Activated B cell treated with CpG ODN at 0.5 μM for 24 hours (primary cell): ENCODE measurements at regions not wholly inside any gene's neighbourhood (a gene's known extent, or its start where the extent isn't known, plus 50 kb on each side); places are given as distances from the start of the nearest gene placed in this dataset.

Experiments
- ATAC-seq: fragments of 200-7000 bp; cut with Tn5 transposase; one replicate; pipeline ENCODE4 v1.10.0; 2021; ENCODE audit warnings: low read depth, mild to moderate bottlenecking, moderate library complexity
- CTCF ChIA-PET: fragments of 350-600 bp; sonication (Branson Sonifier 250); formaldehyde crosslinking; loops from one replicate; lab custom pipeline; 2021; ENCODE audit warnings: antibody characterized with exemption; lab: Charles Lee
- POLR2A ChIA-PET: fragments of 350-600 bp; sonication (Branson Sonifier 250); formaldehyde crosslinking; loops from one replicate; lab custom pipeline; 2021; ENCODE audit warnings: antibody characterized with exemption; lab: Charles Lee
- DNase-seq: peaks from one replicate; pipeline ENCODE4 v3.0.0; 2022
- H3K27ac Mint-ChIP-seq: one replicate; pipeline ENCODE4 v1.8.0; 2020; ENCODE audit warnings: mixed read lengths
- H3K27me3 Mint-ChIP-seq: one replicate; pipeline ENCODE4 v1.8.0; 2021; ENCODE audit warnings: mixed read lengths
- H3K36me3 Mint-ChIP-seq: one replicate; pipeline ENCODE4 v1.8.0; 2021; ENCODE audit warnings: low read depth, mixed read lengths
- H3K4me1 Mint-ChIP-seq: one replicate; pipeline ENCODE4 v1.8.0; 2021; ENCODE audit warnings: mixed read lengths
- H3K4me3 Mint-ChIP-seq: one replicate; pipeline ENCODE4 v1.8.0; 2020; ENCODE audit warnings: mild to moderate bottlenecking, mixed read lengths
- H3K9me3 Mint-ChIP-seq: one replicate; pipeline ENCODE4 v1.8.0; 2020; ENCODE audit warnings: mixed read lengths
- CTCF ChIP-seq: fragments of 200-600 bp; IDR thresholded peaks from one replicate; pipeline ENCODE4 v1.8.0; 2022; ENCODE audit warnings: antibody characterized with exemption, mild to moderate bottlenecking
- intact Hi-C: fragments of 100-400 bp; cut with micrococcal nuclease; formaldehyde crosslinking; loops from one replicate; pipeline ENCODE4 v1.15.1; 2024

- ATAC-seq, result peak; percentile 34
- Mint-ChIP-seq H3K4me1 (no peaks in the 10 kb centered on the region), H3K4me3 (no peak overlapping the region), H3K36me3 (no peaks in the 10 kb centered on the region), H3K27me3 (peaks cover 46% of the 10 kb centered on the region), H3K27ac (no peak overlapping the region), H3K9me3 (no peaks in the 10 kb centered on the region)
- ChIA-PET POLR2A (no interaction called here), CTCF (interaction anchor here (0.6 to 1.0 kb wide), 3 partner anchors 16 to 137 kb away, joined by 3 read pairs; no protein-coding TSS in a partner anchor)
- intact Hi-C loops, result loop anchor here (5.0 kb wide), 2 partner anchors 37 to 172 kb away; no protein-coding TSS in a partner anchor
- no peak for DNase-seq
- peak; percentile 18 for TF ChIP-seq CTCF
Observed at GRCh38 chr14:22084393-22085281, 411.0 kb upstream of the OR4E1 start.

- ChIA-PET POLR2A (no interaction called here), CTCF (no interaction called here)
- no peaks in the 10 kb centered on the region for H3K4me1 Mint-ChIP-seq
- no peaks in the 10 kb centered on the region for H3K9me3 Mint-ChIP-seq
- no peak for TF ChIP-seq CTCF
- no peaks in the 10 kb centered on the region for H3K36me3 Mint-ChIP-seq
- peaks cover 47% of the 10 kb centered on the region for H3K27me3 Mint-ChIP-seq
- no peak for DNase-seq
- ATAC-seq, result no peak
- intact Hi-C loops, result loop anchor here (5.0 kb wide), 2 partner anchors 34 to 169 kb away; no protein-coding TSS in a partner anchor
- no peak overlapping the region for H3K27ac Mint-ChIP-seq
- no peak overlapping the region for H3K4me3 Mint-ChIP-seq
Observed at GRCh38 chr14:22081337-22081736, 407.7 kb upstream of the OR4E1 start.

GRCh38 chr14:22079766-22080165 is 406.1 kb upstream of the OR4E1 start:
- ChIA-PET POLR2A (no interaction called here), CTCF (no interaction called here)
- H3K27ac Mint-ChIP-seq, result no peak overlapping the region
- intact Hi-C loops, result loop anchor here (5.0 to 10.0 kb wide), 3 partner anchors 32 to 775 kb away; no protein-coding TSS in a partner anchor
- no peaks in the 10 kb centered on the region for H3K36me3 Mint-ChIP-seq
- peaks cover 51% of the 10 kb centered on the region for H3K27me3 Mint-ChIP-seq
- no peak overlapping the region for H3K4me3 Mint-ChIP-seq
- DNase-seq (no peak), ATAC-seq (no peak)
- no peaks in the 10 kb centered on the region for H3K4me1 Mint-ChIP-seq
- H3K9me3 Mint-ChIP-seq, result no peaks in the 10 kb centered on the region
- TF ChIP-seq CTCF, result no peak

GRCh38 chr14:22073801-22074200 is 400.2 kb upstream of the OR4E1 start:
- no peak for DNase-seq
- H3K27ac Mint-ChIP-seq, result no peak overlapping the region

More at GRCh38 chr14:22073801-22074200, 400.2 kb upstream of the OR4E1 start:
- Mint-ChIP-seq H3K4me1 (peaks cover 20% of the 10 kb centered on the region), H3K27me3 (peaks cover 43% of the 10 kb centered on the region), H3K4me3 (no peak overlapping the region), H3K9me3 (no peaks in the 10 kb centered on the region), H3K36me3 (no peaks in the 10 kb centered on the region)
- ChIA-PET CTCF (no interaction called here), POLR2A (no interaction called here)
- intact Hi-C loops, result loop anchor here (10.0 kb wide), 1 partner anchor 769 kb away; no protein-coding TSS in a partner anchor
- ATAC-seq, result no peak
- TF ChIP-seq CTCF, result no peak
